HG02938 (cell line): ENCODE measurements at regions not wholly inside any gene's neighbourhood (a gene's known extent, or its start where the extent isn't known, plus 50 kb on each side); places are given as distances from the start of the nearest gene placed in this dataset.

Experiments
- ATAC-seq: cut with Tn5 transposase; IDR thresholded peaks from one replicate; pipeline ENCODE4 v1.9.1; 2021; ENCODE audit warnings: mild to moderate bottlenecking, moderate library complexity; ENCODE audit not compliant: unreplicated experiment

DNA sequence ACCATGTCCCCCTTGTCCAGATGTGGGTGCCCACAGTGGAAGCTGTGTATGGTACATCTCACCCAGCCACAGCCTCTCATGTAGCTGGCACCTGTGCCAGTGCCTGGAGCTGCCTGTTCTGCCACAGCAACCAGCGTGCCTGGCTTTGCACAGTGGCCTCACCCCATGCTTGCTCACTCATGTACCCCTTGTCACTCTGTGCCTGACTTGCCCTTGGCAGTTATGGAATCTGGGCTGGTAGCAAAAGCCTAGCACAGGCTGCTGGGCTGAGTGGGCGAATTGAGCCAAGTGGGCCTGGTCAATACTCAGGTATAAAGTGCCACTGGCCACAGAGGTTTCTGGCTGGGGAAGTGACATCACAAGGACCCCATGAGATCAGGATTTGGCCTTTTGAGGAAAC is 264.2 kb downstream of the INSC start:
- no peak for ATAC-seq

DNA sequence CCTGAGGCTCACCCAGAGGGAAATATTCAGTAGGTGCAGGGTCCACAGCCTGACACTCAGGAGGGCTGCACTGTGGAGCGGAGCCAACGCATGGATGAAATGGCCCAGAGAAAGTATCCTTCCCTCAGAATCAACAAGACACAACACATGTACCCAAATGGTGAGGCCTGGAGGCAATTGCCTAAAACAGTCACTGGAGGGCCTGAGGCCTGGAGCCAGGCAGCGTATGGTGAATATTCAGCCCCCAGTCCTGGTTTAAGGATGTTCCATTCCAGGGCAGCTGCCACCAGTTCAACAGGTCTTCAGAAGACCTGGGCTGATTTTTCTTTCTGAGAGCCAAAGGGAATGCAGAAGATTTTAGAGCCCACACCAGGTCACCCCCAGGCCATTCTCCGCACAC is 264.8 kb downstream of the INSC start:
- ATAC-seq, result no peak

DNA sequence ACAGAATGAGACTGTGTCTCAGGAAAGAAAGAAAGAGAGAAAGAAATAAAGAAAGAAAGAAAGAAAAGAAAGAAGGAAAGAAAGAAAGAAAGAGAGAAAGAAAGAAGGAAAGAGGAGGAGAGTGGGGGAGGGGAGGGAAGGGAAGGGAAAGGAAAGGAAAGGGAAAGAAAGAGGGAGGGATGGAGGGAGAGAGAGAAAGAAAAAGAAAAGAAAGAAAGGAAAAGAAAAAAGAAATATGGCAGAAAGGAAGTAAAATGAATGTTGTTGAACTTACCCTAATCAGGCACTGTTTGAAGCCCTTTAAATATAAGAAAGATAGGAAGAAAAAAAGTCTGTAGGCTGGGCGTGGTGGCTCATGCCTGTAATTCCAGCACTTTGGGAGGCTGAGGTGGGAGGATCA is 276.1 kb downstream of the INSC start:
- ATAC-seq, result no peak

DNA sequence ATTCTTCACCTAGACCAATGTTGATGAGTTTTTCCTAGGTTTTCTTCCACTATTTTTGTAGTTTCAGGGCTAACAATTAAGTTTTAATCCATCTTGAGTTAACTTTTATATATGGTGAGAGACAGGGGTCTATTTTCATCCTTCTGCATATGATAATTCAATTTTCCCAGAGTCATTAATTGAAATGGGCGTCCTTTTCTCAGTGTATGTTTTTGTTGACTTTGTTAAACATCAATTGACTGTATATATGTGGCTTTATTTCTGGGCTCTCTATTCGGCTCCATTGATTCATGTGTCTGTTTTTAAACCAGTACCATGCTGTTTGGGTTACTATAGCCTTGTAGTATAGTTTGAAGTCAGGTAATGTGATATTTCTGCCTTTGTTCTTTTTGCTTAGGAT is 282.1 kb downstream of the INSC start:
- no peak for ATAC-seq

DNA sequence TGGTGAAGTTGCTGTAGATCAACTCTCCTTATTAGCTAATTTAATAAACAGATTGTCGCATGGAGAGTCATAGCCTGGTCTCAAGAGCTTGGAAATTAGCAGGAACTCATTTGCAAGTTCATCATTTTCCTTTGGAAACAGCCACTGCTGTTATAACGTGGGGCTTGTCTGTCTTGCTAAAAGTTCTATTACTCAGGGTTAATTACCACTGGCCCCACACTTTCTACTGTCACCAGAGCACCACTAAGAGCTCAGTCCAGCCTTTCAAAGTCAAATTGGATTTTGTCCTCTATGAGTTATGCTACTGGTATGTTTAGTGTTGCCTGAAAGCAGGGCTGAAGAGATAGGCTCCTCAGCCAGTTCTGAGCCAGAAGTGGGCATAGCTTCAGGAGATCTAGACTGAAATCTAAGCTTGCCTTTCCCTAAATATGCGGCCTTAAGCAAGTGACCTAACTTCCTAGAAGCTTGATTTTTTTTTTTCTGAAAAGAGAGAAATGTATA is 292.2 kb downstream of the INSC start:
- no peak for ATAC-seq

DNA sequence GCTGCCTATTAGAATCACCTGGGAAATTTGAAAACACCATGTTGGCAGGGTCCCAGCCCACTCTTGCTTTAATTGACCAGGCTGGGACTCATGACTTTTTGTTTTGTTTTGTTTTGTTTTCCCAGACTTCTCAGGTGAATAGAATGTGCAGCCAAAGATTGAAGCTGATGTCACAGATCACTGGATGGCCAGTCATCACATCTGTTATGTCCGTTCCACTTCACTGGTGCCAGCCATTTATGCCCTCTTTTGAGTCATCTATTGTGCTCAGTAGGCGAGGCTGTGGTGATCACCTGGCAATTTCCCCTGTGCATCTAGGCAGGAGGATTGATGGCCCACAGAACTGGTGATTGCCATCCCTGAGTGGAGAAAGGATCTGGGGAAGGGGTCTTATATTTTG is 297.3 kb downstream of the INSC start:
- ATAC-seq, result no peak

DNA sequence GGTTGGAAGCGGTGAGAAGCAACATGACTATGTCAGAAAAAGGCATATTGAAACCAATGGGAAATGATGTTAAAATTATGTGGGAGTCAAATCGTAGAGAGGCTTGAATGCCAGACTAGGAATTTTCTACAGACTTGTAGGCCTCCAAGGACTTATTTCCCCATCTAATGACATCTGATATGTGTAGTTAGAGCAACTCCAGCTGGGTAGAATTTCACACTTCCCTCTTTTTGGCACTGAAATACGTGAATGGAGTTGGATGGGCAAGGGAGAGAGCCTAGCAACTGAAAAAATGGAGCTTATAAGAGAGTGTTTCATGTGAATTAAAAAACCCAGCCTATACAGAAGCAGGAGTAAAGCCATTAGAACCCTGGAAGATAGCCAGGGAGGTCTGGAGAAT is 304.2 kb downstream of the INSC start:
- ATAC-seq, result no peak

DNA sequence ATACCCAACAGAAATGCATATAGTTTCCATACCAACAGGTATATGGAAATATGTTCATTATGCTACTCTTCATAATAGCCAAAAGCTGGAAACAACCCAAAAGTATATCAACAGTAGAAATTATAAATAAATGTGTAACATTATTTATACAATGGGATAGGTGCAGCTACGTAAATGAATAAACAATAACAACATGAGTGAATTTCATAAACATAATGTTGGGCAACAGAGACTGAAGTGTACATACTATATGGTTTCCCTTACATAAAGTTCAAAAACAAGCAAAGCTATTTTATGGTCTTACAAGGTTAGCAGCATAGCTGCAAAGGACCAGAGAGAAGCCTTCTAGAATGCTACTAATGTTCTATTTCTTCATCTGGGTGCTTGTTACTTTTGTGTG is 305.0 kb downstream of the INSC start:
- no peak for ATAC-seq

DNA sequence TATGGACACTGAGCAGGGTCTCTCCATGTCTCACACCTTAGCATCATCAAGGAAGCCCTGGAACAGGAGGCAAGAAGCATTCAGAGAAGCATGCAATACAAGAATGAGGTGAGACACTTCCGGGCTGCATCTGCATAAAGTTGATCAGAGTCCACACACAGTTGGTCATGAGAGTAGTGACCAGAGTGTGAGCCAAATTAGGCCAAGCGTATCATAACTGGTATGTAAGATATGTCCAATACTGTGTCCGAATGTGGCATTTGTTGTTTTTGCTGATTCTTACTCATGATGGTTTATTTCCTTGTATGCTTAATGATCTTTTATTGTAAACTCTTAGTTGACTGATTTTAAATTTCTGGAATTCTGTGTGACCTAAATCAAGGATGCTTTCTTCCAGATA is 315.7 kb downstream of the INSC start:
- ATAC-seq, result no peak

DNA sequence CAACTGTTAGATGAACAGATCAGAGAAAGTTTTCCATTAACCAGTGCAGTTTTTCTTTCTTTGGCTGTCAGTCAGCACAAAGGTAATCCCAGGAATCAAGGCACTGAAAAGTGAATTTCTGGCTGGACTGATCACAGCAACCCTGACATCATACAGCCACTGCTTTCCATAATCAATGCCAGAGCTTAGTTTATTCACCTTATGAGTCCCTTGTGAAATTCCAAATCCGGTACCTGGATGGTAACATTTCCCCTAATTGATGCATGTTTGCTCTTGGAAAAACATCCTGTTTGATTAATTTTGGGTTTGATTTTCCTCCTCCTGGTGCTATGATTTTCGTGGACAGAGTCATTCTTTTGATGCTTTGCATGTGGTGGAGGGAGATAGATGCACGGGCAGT is 319.8 kb downstream of the INSC start:
- ATAC-seq, result no peak

DNA sequence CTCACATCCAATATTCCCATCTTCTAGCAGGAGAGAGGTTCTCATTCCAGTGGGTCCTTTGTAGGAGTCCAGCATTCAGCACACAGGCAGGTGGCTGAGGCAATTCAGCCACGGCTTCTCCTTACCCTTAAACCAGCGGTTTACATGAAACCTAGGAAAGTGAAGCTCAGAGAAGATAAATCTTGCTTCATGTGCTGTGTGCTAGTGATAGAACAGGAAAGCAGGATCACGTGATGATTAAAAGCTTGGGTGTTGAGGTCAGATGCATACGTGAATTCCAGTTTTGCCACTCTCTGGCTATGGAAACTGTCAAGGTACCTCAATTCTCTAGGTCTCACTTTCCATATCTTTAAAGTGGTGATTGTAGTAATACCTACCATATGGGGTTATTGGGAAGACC is 331.6 kb downstream of the INSC start:
- no peak for ATAC-seq

DNA sequence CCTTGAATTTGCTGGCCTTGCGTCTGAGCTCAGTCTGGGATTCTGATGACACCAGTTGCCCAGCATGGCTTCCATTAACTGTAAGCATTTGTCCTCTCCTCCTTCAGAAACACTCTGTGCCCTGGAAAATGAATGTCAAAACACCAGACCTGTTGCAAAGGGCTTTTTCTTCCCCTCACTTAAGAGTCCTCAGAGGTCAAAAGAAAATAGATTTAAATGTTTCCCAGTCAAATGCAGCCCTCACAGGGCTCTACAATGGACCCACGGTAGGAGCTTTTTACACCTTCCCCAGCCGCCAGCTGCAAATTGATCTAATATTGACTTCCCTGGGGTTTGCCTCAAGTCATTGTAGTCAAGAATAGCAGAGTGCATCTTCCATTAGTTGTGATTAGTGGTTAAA is 332.2 kb downstream of the INSC start:
- no peak for ATAC-seq

DNA sequence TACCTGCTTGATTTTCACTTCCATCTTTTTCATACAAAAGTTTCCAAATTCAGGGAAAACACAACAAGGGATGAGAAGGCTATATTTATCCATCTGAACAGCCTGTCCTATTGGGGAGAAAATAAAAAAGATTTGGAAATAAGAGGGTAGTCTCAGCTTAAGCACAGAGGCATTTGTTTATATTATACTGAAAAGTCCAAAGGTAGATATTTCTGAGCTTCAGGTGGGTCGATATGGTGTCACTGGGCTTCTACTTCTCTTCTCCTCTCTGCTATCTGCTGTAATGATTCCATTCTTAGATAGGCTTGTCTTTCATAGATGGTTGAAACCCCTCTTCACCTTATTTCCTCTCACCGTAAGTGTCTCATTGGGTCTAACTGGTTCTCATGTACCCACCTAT is 337.0 kb downstream of the INSC start:
- no peak for ATAC-seq

DNA sequence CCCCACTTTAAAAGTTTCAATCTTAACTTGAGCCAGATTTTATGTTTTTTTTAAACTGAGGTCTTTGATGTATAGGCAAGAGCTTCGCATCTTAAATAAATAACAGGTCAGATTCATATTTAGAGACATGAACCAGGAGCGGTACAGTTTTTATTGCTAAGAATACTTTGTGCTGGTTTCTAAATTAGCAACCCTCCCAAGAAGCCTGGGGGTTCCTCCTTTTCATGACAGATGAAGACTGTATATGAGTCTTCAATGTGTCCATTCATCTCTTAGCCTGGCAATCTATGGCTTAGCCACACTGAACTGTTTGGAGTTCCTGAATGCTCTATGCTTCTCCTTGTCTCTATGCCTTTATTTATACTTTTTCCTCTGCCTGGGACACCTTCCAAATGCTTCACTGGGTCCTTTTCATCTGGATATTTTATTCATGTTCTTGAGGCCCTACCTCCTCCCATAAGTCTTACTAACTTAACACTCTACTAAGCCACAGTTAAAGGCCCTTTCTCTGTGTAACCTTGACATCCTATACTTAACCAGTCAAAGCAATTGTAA is 338.6 kb downstream of the INSC start:
- no peak for ATAC-seq

DNA sequence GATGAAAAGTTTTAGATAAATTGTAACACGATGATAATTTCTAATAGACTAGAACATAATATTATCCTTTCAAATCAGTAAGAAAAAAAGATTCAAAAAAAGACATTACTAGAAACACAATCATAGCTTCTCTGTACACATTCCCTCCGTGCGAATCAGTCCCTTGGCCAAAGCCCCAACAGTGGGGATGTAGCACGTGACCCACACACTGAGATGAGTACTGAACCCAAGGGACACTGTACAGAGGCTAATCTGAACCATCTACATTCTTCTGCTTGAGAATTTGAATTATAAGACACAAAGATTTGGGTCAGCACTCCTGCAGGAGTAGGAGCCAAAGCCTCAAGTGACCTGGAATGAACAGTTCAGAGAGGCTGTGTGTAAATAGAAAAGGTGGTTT is 353.7 kb downstream of the INSC start:
- no peak for ATAC-seq

DNA sequence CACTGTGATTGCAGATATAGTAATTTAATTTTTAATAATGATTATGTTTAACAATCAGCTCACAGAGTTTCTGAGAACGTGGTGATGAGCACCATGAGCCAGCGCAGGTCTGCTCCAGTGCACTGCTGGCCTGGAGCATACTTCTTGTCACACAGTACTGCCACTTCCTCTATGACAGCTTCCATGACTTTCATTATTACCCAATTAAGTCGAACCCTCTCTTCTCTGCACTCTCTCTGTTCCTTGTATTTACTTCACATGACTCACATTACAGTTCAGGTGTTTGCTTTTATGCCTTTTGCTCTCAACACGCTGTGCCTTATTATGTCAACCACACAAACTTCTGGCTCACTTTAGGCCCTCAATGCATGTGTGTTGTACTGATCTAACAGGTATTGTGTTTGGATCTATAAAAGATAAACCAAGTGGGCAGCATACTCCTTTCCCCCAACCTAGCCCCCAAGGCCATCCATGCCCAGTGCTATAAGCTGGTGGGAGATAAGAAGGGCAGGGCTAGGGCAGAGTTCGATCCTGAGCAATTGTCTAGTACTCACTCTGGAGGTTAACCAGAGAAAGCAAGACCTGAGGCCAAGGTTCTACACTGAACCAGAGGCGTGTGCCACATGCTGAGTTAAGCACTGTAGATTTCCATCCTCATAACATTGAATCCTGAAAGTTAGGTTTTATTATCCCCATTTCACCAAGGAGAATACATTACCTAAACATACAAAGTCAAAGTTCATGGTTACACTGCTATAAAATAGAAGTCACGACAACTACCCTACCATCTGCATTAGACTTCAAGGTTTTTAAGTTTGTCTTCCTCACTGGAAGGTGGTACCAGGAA is 356.5 kb downstream of the INSC start:
- ATAC-seq, result no peak

DNA sequence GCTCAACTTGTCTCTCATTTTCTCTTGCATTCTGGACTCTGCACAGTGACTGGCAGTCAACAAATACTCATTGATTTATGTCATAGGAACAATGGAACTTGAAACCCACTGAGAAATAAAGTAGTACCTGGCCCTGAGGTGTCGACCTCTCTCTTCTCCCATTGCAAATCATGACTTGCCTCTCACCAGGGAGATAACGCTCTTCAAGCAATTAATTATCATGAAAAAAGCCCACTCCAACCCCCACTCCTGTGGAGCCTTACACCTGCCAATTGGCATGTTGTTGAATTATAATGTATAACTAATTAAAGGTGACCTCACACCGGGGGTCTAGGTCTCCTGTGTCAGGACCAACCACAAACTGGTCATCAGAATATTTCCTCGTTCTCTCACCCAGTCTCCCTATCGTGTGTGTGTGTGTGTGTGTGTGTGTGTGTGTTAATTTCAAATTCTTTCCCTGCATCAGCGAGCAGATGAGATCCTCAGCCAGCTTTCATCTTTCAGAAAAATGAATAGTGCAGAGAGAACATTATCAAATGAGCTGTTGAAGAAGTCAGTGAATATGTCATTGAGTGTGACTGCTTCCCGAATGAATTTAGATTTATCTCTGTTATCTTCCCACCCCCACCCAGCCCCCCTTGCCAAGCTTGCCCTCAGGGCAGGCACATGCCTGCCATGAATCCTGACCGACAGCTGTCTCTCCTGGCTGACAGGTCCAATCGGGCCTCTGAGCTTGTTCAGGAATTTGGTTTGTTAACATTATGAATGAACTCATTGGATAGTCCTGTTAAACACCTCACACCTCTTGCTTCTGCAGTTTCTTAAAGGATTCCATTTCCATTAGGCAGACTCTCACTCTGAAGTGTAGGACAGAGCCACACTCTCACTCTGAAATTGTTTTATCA is 357.4 kb downstream of the INSC start:
- ATAC-seq, result no peak

DNA sequence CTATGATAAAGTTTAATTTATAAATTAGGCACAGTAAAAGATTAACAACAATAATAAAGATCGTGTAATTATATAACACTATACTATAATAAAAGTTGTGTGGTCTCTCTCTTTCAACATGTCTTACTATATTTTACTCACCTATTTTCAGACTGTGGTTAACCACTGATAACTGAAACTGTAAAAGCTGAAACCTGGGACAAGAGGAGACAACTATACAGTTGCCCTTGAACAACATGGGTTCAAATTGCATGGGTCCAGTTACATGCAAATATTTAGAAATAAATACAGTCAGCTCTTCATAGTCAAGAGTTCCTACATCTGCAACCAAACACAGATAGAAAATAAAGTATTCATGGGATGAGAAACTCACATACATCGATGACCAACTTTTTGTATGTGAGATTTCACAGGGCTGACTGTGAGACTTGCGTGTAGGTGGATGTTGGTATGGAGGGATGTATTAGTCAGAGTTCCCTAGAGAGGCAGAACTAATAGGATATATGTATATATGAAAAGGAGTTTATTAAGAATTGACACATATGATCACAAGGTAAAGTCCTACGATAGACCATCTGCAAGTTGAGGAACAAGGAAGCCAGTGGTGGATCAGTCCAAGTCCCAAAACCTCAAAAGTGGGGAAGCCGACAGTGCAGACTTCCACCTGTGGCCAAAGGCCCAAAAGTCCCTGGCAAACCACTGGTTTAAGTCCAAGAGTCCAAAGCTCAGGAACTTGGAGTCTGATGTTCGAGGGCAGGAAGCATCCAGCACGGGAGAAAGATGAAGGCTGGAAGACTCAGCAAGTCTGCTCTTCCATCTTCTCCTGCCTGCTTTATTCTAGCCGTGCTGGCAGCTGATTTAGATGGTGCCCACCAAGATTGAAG is 359.5 kb downstream of the INSC start:
- peak; percentile 84 for ATAC-seq

DNA sequence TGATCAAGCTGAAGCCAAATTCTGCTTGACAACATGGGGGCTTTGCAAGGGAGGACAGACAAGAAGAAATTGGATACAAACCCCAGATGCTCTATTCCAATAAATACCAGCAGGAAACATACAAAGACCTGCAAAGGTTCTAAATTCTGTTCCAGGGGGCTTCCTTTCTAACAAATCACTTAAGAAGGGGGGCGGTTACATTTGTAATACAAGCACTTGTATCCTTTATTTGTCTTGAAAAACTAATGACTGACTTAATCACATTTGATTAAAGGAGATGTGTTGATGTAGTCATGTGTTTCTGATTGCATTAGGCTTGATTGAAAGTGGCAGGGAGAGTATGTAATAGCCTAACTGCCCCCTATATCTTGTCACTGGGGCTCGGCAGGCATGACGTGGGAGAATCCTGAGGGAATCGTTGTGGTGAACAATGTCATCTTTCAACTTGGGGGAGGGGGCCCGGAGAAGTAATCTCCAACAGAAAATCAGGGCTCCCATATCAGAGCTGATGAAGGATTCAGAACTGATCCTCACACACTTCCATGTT is 361.7 kb downstream of the INSC start:
- ATAC-seq, result no peak

DNA sequence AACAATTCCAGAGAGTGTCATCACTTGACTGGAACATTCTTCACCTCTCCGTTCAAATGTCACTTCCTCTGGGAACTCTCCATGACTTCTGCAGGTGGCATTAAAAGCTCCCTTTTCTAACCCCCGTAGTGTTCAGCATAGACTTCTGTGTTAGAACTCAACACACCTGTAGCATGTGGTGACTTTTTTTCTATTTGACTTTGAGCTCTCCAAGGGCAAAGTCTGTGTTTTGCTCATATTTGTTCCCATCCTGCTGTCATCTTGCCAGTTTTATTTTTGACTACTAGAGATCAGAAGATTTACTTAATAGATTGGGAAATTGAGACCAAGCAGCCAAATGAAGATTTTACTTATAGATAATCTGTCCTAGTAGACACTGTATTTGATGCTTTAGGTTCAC is 367.1 kb downstream of the INSC start:
- ATAC-seq, result no peak
